MCF 10A (cell line): ENCODE measurements at regions not wholly inside any gene's neighbourhood (a gene's known extent, or its start where the extent isn't known, plus 50 kb on each side); places are given as distances from the start of the nearest gene placed in this dataset.

Experiments
- BruUV-seq: library from RNA; stranded (reverse); fragments of 400-500 nt; replicated peaks from 2 replicates; lab custom pipeline; 2021; lab: Mats Ljungman, UMichigan
- CTCF ChIA-PET: fragments of 300-600 bp; sonication (Branson Sonifier 250); formaldehyde crosslinking; extraction: SDS; loops from one replicate; lab custom pipeline; 2021; ENCODE audit warnings: antibody characterized with exemption, inconsistent platforms; lab: Yijun Ruan, JAX
- POLR2A ChIA-PET: fragments of 300-600, 350-650 bp; sonication (Branson Sonifier 250); formaldehyde crosslinking; extraction: SDS; loops from one replicate; lab custom pipeline; 2020; ENCODE audit warnings: antibody characterized with exemption, inconsistent platforms; lab: Yijun Ruan, JAX
- DNase-seq: peaks from one replicate; pipeline ENCODE4 v3.0.0-alpha.2; 2018; ENCODE audit not compliant: unreplicated experiment
- H3K27ac Mint-ChIP-seq: one replicate; pipeline ENCODE4 v1.8.0; 2022; ENCODE audit warnings: mild to moderate bottlenecking, low read depth, mixed read lengths; ENCODE audit not compliant: unreplicated experiment
- H3K27me3 Mint-ChIP-seq: one replicate; pipeline ENCODE4 v1.8.0; 2022; ENCODE audit warnings: mixed read lengths; ENCODE audit not compliant: insufficient read depth, unreplicated experiment
- H3K36me3 Mint-ChIP-seq: one replicate; pipeline ENCODE4 v1.8.0; 2022; ENCODE audit warnings: mild to moderate bottlenecking, moderate library complexity, mixed read lengths; ENCODE audit not compliant: insufficient read depth, unreplicated experiment
- H3K4me1 Mint-ChIP-seq: one replicate; pipeline ENCODE4 v1.8.0; 2022; ENCODE audit warnings: mixed read lengths; ENCODE audit not compliant: insufficient read depth, unreplicated experiment
- H3K4me3 Mint-ChIP-seq: one replicate; pipeline ENCODE4 v1.8.0; 2022; ENCODE audit warnings: mild to moderate bottlenecking, moderate library complexity, mixed read lengths; ENCODE audit not compliant: unreplicated experiment
- H3K9me3 Mint-ChIP-seq: one replicate; pipeline ENCODE4 v1.8.0; 2022; ENCODE audit warnings: mixed read lengths; ENCODE audit not compliant: unreplicated experiment
- intact Hi-C: fragments of 100-400 bp; cut with micrococcal nuclease; formaldehyde crosslinking; loops from 2 replicates; pipeline ENCODE4 v1.14.1; 2022
- TF ChIP-seq, protein P1 (sequence below): fragments of 200-600 bp; IDR thresholded peaks from one replicate; pipeline ENCODE4 v1.8.0; 2022; ENCODE audit warnings: antibody characterized with exemption, mild to moderate bottlenecking; ENCODE audit not compliant: unreplicated experiment

DNA sequence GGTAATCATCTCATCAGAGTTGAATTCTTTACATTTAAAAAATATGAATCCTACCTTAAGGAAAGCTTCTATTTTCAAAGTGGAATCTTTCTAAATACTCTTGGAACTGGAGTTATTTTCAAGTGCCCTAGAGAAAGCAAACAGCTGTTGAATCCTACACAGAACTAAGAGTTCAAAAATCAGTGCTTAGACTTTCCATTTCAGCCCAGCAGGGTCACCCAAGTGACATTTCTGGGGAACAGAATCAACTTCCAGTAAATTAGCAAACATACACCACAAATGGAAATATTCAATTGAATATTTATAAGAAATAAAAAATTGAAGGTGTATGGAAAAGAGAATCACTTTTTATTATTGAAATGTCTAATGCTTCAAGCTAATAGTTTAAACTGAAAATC, 427.7 kb upstream of the NOX3 start:
- H3K27ac Mint-ChIP-seq, result no peak overlapping the region
- TF ChIP-seq, protein P1, sequence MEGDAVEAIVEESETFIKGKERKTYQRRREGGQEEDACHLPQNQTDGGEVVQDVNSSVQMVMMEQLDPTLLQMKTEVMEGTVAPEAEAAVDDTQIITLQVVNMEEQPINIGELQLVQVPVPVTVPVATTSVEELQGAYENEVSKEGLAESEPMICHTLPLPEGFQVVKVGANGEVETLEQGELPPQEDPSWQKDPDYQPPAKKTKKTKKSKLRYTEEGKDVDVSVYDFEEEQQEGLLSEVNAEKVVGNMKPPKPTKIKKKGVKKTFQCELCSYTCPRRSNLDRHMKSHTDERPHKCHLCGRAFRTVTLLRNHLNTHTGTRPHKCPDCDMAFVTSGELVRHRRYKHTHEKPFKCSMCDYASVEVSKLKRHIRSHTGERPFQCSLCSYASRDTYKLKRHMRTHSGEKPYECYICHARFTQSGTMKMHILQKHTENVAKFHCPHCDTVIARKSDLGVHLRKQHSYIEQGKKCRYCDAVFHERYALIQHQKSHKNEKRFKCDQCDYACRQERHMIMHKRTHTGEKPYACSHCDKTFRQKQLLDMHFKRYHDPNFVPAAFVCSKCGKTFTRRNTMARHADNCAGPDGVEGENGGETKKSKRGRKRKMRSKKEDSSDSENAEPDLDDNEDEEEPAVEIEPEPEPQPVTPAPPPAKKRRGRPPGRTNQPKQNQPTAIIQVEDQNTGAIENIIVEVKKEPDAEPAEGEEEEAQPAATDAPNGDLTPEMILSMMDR, result no peak
- no peaks in the 10 kb centered on the region for H3K9me3 Mint-ChIP-seq
- intact Hi-C loops, result no loop called here
- no peaks in the 10 kb centered on the region for H3K36me3 Mint-ChIP-seq
- H3K4me1 Mint-ChIP-seq, result peaks cover 5% of the 10 kb centered on the region
- H3K27me3 Mint-ChIP-seq, result no peaks in the 10 kb centered on the region
- ChIA-PET POLR2A (interaction anchor here (0.6 to 0.7 kb wide), 2 partner anchors 12 to 1066 kb away, joined by 3 read pairs; no protein-coding TSS in a partner anchor), CTCF (no interaction called here)
- BruUV-seq, result no TSS peak
- no peak for DNase-seq
- no peak overlapping the region for H3K4me3 Mint-ChIP-seq

- no peaks in the 10 kb centered on the region for H3K36me3 Mint-ChIP-seq
- no peak for DNase-seq
- ChIA-PET CTCF (interaction anchor here (0.6 kb wide), 1 partner anchor 29 kb away, joined by 3 read pairs; no protein-coding TSS in a partner anchor), POLR2A (interaction anchor here (0.6 to 0.7 kb wide), 2 partner anchors 11 to 1066 kb away, joined by 3 read pairs; no protein-coding TSS in a partner anchor)
- H3K4me1 Mint-ChIP-seq, result peaks cover 5% of the 10 kb centered on the region
- H3K27me3 Mint-ChIP-seq, result no peaks in the 10 kb centered on the region
- intact Hi-C loops, result no loop called here
- BruUV-seq, result no TSS peak
- no peaks in the 10 kb centered on the region for H3K9me3 Mint-ChIP-seq
- H3K27ac Mint-ChIP-seq, result no peak overlapping the region
- no peak overlapping the region for H3K4me3 Mint-ChIP-seq
- TF ChIP-seq, protein P1, result no peak
Measured at GRCh38 chr6:155882527-155883333, 427.1 kb upstream of the NOX3 start.

GRCh38 chr6:155881826-155882526, 426.3 kb upstream of the NOX3 start:
- ChIA-PET POLR2A (no interaction called here), CTCF (interaction anchor here (0.6 to 0.8 kb wide), 2 partner anchors 28 to 1093 kb away, joined by 3 read pairs; no protein-coding TSS in a partner anchor)
- Mint-ChIP-seq H3K27ac (no peak overlapping the region), H3K4me3 (no peak overlapping the region), H3K36me3 (no peaks in the 10 kb centered on the region), H3K4me1 (peaks cover 5% of the 10 kb centered on the region), H3K9me3 (no peaks in the 10 kb centered on the region), H3K27me3 (no peaks in the 10 kb centered on the region)
- intact Hi-C loops, result no loop called here
- no TSS peak for BruUV-seq
- TF ChIP-seq, protein P1, result no peak
- no peak for DNase-seq

DNA sequence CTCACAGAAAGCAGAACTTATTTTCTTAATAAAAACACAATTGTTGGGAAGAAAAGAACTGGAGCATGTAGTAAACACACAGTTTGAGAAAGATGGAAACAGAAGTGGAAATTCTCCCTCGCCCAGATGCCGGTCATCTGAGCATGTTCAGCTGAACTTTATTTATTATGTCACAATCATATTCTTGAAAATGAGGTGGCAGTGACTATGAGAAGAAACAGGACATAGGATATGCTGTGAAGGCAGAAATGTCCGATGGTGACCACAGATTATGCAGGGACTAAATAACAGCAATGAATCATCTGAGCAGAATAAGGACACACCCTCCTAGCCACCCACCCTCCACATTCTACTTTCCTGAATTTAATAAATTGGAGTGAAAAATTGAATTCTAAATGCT, 425.3 kb upstream of the NOX3 start:
- ChIA-PET CTCF (no interaction called here), POLR2A (interaction anchor here (0.6 kb wide), 1 partner anchor 898 kb away, joined by 3 read pairs; no protein-coding TSS in a partner anchor)
- Mint-ChIP-seq H3K27me3 (no peaks in the 10 kb centered on the region), H3K9me3 (no peaks in the 10 kb centered on the region), H3K4me3 (no peak overlapping the region), H3K36me3 (no peaks in the 10 kb centered on the region), H3K4me1 (peaks cover 5% of the 10 kb centered on the region), H3K27ac (no peak overlapping the region)
- DNase-seq, result peak; percentile 14
- BruUV-seq, result no TSS peak
- TF ChIP-seq, protein P1, result no peak
- intact Hi-C loops, result no loop called here
